ENCODE measurements at regions not wholly inside any gene's neighbourhood (a gene's known extent, or its start where the extent isn't known, plus 50 kb on each side); places are given as distances from the start of the nearest gene placed in this dataset.

DNA sequence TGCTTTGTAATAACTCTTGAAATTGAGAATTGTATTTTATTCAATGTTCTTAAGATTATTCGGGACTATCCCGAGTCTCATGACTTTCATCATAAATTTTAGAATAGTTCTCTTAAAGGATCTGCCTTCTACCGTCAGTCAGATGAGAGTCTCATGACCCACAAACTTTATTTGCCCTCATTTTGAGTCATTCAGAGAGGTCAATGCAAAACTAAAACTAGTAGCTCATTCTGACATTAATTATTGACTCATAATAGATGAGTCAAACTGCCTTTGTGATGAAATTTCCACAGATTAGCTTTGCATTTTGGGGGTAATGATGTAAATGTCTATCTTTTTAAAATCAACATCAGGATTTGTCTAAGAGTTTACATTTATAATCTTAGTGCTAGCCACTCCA is 1527.3 kb downstream of the TECRL start:
- ATAC-seq (ENCODE audit: low read depth) (no peak), DNase-seq (no peak)
- H3K4me1 ChIP-seq (ENCODE audit: control insufficient read depth, insufficient read depth, low read length): no peaks in the 10 kb centered on the region
- no peak overlapping the region for H2AK5ac ChIP-seq (ENCODE audit: low read depth, low read length)
- no peak overlapping the region for H3K23ac ChIP-seq (ENCODE audit: low read depth, low read length)
- H2AFZ ChIP-seq (replicated peaks; ENCODE audit: low read length, poor library complexity): no peak overlapping the region
- no peak overlapping the region for H4K5ac ChIP-seq (ENCODE audit: low read depth, low read length)
- no peak overlapping the region for H2BK120ac ChIP-seq (ENCODE audit: low read depth, low read length)
- no peak overlapping the region for H3K56ac ChIP-seq (ENCODE audit: extremely low read depth, insufficient read depth, low read length)
- H3K14ac ChIP-seq (replicated peaks; ENCODE audit: low read depth, low read length): no peak overlapping the region
- no peak overlapping the region for H2AK9ac ChIP-seq (replicated peaks; ENCODE audit: low read depth, low read length, poor library complexity)
- H2BK20ac ChIP-seq (ENCODE audit: low read depth, low read length): no peak overlapping the region
- H3K36me3 ChIP-seq (ENCODE audit: control insufficient read depth, insufficient read depth, low read length): no peaks in the 10 kb centered on the region
- dilution Hi-C loops (cut with HindIII; ENCODE audit: low sequenced_read_pairs, unreplicated experiment) (no loop called here), intact Hi-C loops (cut with micrococcal nuclease) (no loop called here), in situ Hi-C loops (cut with MboI; ENCODE audit: low sequenced_read_pairs) (no loop called here)
- H3K9ac ChIP-seq (ENCODE audit: low read depth, low read length): no peak overlapping the region
- no peak overlapping the region for H3K4me3 ChIP-seq (ENCODE audit: insufficient read depth, low read depth, low read length)
- H3K27me3 ChIP-seq (ENCODE audit: control insufficient read depth, insufficient read depth, low read length): no peaks in the 10 kb centered on the region
- H3K4ac ChIP-seq (ENCODE audit: low read depth, low read length): no peak overlapping the region
- H3K18ac ChIP-seq (ENCODE audit: low read depth, low read length): no peak overlapping the region
- no peaks in the 10 kb centered on the region for H3K9me3 ChIP-seq (ENCODE audit: control insufficient read depth, insufficient read depth, low read length)
- H3K27ac ChIP-seq (ENCODE audit: insufficient read depth, low read length): no peak overlapping the region
- no CpG with 5 or more reads among the region's 3 CpGs for WGBS, 2 experiments (ENCODE audit: extremely low coverage in 2 of 2, insufficient read length in 1 of 2)
- H3K79me1 ChIP-seq (ENCODE audit: low read depth in 1 of 2, low read length in 2 of 2): no peaks in the 10 kb centered on the region
- no peak overlapping the region for H4K91ac ChIP-seq (ENCODE audit: insufficient read depth, low read depth, low read length)
- H2BK15ac ChIP-seq (ENCODE audit: low read depth, low read length): no peak overlapping the region
- TF ChIP-seq FOS (IDR thresholded peaks at IDR 0.05; ENCODE audit: low read depth, low read length) (no peak), RAD21 (IDR thresholded peaks at IDR 0.05; ENCODE audit: low read length) (no peak), BHLHE40 (IDR thresholded peaks at IDR 0.05; ENCODE audit: low read depth, low read length) (no peak), MXI1 (IDR thresholded peaks at IDR 0.05; ENCODE audit: borderline replicate concordance, low read depth, low read length) (no peak), RCOR1 (IDR thresholded peaks at IDR 0.05; ENCODE audit: insufficient replicate concordance, low read length) (no peak), CEBPB (IDR thresholded peaks at IDR 0.05; ENCODE audit: low read depth, low read length) (no peak), POLR2A (IDR thresholded peaks at IDR 0.05; ENCODE audit: low read depth, low read length) (no peak), RFX5 (IDR thresholded peaks at IDR 0.05; ENCODE audit: low read depth, low read length) (no peak), NFE2L2 (IDR thresholded peaks at IDR 0.05; ENCODE audit: low read depth, low read length) (no peak), SMC3 (IDR thresholded peaks at IDR 0.05; ENCODE audit: low read depth, low read length) (no peak)
- TF ChIP-seq, protein P1, sequence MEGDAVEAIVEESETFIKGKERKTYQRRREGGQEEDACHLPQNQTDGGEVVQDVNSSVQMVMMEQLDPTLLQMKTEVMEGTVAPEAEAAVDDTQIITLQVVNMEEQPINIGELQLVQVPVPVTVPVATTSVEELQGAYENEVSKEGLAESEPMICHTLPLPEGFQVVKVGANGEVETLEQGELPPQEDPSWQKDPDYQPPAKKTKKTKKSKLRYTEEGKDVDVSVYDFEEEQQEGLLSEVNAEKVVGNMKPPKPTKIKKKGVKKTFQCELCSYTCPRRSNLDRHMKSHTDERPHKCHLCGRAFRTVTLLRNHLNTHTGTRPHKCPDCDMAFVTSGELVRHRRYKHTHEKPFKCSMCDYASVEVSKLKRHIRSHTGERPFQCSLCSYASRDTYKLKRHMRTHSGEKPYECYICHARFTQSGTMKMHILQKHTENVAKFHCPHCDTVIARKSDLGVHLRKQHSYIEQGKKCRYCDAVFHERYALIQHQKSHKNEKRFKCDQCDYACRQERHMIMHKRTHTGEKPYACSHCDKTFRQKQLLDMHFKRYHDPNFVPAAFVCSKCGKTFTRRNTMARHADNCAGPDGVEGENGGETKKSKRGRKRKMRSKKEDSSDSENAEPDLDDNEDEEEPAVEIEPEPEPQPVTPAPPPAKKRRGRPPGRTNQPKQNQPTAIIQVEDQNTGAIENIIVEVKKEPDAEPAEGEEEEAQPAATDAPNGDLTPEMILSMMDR (conservative IDR thresholded peaks at IDR 0.05; ENCODE audit: low read depth, low read length): no peak
- TF ChIP-seq, protein P2, sequence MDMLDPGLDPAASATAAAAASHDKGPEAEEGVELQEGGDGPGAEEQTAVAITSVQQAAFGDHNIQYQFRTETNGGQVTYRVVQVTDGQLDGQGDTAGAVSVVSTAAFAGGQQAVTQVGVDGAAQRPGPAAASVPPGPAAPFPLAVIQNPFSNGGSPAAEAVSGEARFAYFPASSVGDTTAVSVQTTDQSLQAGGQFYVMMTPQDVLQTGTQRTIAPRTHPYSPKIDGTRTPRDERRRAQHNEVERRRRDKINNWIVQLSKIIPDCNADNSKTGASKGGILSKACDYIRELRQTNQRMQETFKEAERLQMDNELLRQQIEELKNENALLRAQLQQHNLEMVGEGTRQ (IDR thresholded peaks at IDR 0.05; ENCODE audit: low read depth, low read length): no peak
- H4K8ac ChIP-seq (ENCODE audit: low read depth in 2 of 2, low read length in 2 of 2): no peak overlapping the region
- H3K9me1 ChIP-seq (ENCODE audit: insufficient read depth, low read length): no peaks in the 10 kb centered on the region
- no peak overlapping the region for H3K4me2 ChIP-seq (ENCODE audit: low read depth, low read length)
- H2BK5ac ChIP-seq (ENCODE audit: low read depth, low read length, poor library complexity, severe bottlenecking): no peak overlapping the region
- H4K20me1 ChIP-seq (ENCODE audit: insufficient read depth, low read length): no peaks in the 10 kb centered on the region
- POLR2A ChIA-PET (ENCODE audit: unreplicated experiment): no interaction called here
- CTCF ChIA-PET: no interaction called here
- BruUV-seq (replicated peaks): no TSS peak

Measured in IMR-90 (cell line).